Gastroesophageal sphincter (tissue), 4 donors: ENCODE measurements at regions not wholly inside any gene's neighbourhood (a gene's known extent, or its start where the extent isn't known, plus 50 kb on each side); places are given as distances from the start of the nearest gene placed in this dataset.

Source experiments
- ATAC-seq: fragments of 150-250 bp; one replicate; pipeline ENCODE4 v1.9.1; 2016; ENCODE audit warnings: mild to moderate bottlenecking, moderate library complexity
- H3K27ac ChIP-seq, 4 donors: fragments of 200-600 bp; sonication (generic) in 3 of 4; 1 replicate in 3 of 4; 2 replicates in 1 of 4; pipeline ENCODE4 v1.5.1; 2016 to 2019
- H3K27me3 ChIP-seq: fragments of 200-600 bp; sonication (generic); one replicate; pipeline ENCODE4 v1.5.1; 2019
- H3K36me3 ChIP-seq, 2 donors: fragments of 200-600 bp; sonication (generic); one replicate each; pipeline ENCODE4 v1.5.1; 2019; ENCODE audit warnings: control low read depth in 1 of 2
- H3K4me1 ChIP-seq, 3 donors: fragments of 200-600 bp; sonication (generic); 1 replicate in 2 of 3; 2 replicates in 1 of 3; pipeline ENCODE4 v1.5.1; 2016 to 2019; ENCODE audit warnings: control low read depth in 2 of 3
- H3K4me3 ChIP-seq, 2 donors: fragments of 200-600 bp; sonication (generic); one replicate each; pipeline ENCODE4 v1.5.1; 2019; ENCODE audit warnings: mild to moderate bottlenecking in 1 of 2, moderate library complexity in 1 of 2
- H3K9me3 ChIP-seq, 3 donors: fragments of 200-600 bp; sonication (generic); one replicate each; pipeline ENCODE4 v1.5.1; 2017 to 2019; ENCODE audit warnings: control low read depth in 2 of 3
- EP300 ChIP-seq: sonication (generic); formaldehyde crosslinking; IDR thresholded peaks from one replicate; pipeline ENCODE4 v1.6.1; 2017; ENCODE audit warnings: antibody characterized with exemption, mild to moderate bottlenecking
- POLR2A ChIP-seq, 2 donors: fragments of 450-650 bp; IDR thresholded peaks; one replicate each; pipeline ENCODE4 v1.6.1; 2017; ENCODE audit warnings: antibody characterized with exemption in 2 of 2, mild to moderate bottlenecking in 2 of 2, moderate library complexity in 1 of 2
- POLR2AphosphoS5 ChIP-seq: sonication (generic); formaldehyde crosslinking; IDR thresholded peaks from one replicate; pipeline ENCODE4 v1.6.1; 2017; ENCODE audit warnings: antibody characterized with exemption
- WGBS, 2 donors: methylation state at CpG; one replicate each; pipeline ENCODE4 v1.1.5; 2018; ENCODE audit warnings: low coverage in 1 of 2; 5-methylcytosine and 5-hydroxymethylcytosine counted together
- TF ChIP-seq, protein P1 (sequence below), 4 experiments: fragments of 200-600 bp in 2 of 4; fragments of 450-650 bp in 2 of 4; sonication (generic) in 1 of 4; IDR thresholded peaks; one replicate each; pipeline ENCODE4 v1.5.1; 2017 to 2019; ENCODE audit warnings: antibody characterized with exemption in 4 of 4, mild to moderate bottlenecking in 2 of 4, moderate library complexity in 2 of 4

- ATAC-seq: no peak
- Histone ChIP-seq H3K4me1 (no peaks in the 10 kb centered on the region), H3K9me3 (no peaks in the 10 kb centered on the region), H3K27ac (no peak overlapping the region), H3K27me3 (no peaks in the 10 kb centered on the region), H3K36me3 (no peaks in the 10 kb centered on the region), H3K4me3 (no peak overlapping the region)
- TF ChIP-seq, protein P1, sequence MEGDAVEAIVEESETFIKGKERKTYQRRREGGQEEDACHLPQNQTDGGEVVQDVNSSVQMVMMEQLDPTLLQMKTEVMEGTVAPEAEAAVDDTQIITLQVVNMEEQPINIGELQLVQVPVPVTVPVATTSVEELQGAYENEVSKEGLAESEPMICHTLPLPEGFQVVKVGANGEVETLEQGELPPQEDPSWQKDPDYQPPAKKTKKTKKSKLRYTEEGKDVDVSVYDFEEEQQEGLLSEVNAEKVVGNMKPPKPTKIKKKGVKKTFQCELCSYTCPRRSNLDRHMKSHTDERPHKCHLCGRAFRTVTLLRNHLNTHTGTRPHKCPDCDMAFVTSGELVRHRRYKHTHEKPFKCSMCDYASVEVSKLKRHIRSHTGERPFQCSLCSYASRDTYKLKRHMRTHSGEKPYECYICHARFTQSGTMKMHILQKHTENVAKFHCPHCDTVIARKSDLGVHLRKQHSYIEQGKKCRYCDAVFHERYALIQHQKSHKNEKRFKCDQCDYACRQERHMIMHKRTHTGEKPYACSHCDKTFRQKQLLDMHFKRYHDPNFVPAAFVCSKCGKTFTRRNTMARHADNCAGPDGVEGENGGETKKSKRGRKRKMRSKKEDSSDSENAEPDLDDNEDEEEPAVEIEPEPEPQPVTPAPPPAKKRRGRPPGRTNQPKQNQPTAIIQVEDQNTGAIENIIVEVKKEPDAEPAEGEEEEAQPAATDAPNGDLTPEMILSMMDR (IDR thresholded peaks at IDR 0.05): no peak
- no peak for TF ChIP-seq EP300
- no peak for TF ChIP-seq POLR2AphosphoS5
- no peak for TF ChIP-seq POLR2A (IDR thresholded peaks at IDR 0.05)
- WGBS, 2 donors: 67% methylated on average over 1 of the region's 1 CpG; no CpG with 5 or more reads in 1 of the 2 donors
These were observed 447.2 kb upstream of the HSFY2 start for GRCh38 chrY:19220784-19221183.

- TF ChIP-seq POLR2A (IDR thresholded peaks at IDR 0.05): no peak
- no peak for TF ChIP-seq EP300
- TF ChIP-seq, protein P1 (IDR thresholded peaks at IDR 0.05): no peak
- TF ChIP-seq POLR2AphosphoS5: no peak
- H3K4me1 ChIP-seq: no peaks in the 10 kb centered on the region
- no peaks in the 10 kb centered on the region for H3K36me3 ChIP-seq
- H3K27ac ChIP-seq: no peak overlapping the region
- no peak for ATAC-seq
- WGBS, 2 donors: 56% methylated on average over 2 of the region's 2 CpGs; no CpG with 5 or more reads in 1 of the 2 donors
- no peaks in the 10 kb centered on the region for H3K9me3 ChIP-seq
- no peak overlapping the region for H3K4me3 ChIP-seq
- no peaks in the 10 kb centered on the region for H3K27me3 ChIP-seq
These were observed 435.4 kb upstream of the HSFY2 start for GRCh38 chrY:19208915-19209314.

- H3K4me1 ChIP-seq: no peaks in the 10 kb centered on the region
- no CpG with 5 or more reads among the region's 1 CpG for WGBS, 2 donors
- H3K4me3 ChIP-seq: no peak overlapping the region
- no peak for ATAC-seq
- no peaks in the 10 kb centered on the region for H3K9me3 ChIP-seq
- H3K27me3 ChIP-seq: no peaks in the 10 kb centered on the region
- H3K36me3 ChIP-seq: no peaks in the 10 kb centered on the region
- no peak overlapping the region for H3K27ac ChIP-seq
- no peak for TF ChIP-seq POLR2AphosphoS5
- TF ChIP-seq, protein P1 (IDR thresholded peaks at IDR 0.05): no peak
- TF ChIP-seq POLR2A (IDR thresholded peaks at IDR 0.05): no peak
These were observed 433.5 kb upstream of the HSFY2 start for GRCh38 chrY:19207048-19207447.

- Histone ChIP-seq H3K4me1 (no peaks in the 10 kb centered on the region), H3K27ac (no peak overlapping the region), H3K4me3 (no peak overlapping the region), H3K27me3 (no peaks in the 10 kb centered on the region), H3K36me3 (no peaks in the 10 kb centered on the region), H3K9me3 (peaks cover 0 to 7% (median 0%) of the 10 kb centered on the region in 3 donors)
- no peak for ATAC-seq
- WGBS, 2 donors: 86% methylated on average over 1 of the region's 3 CpGs; no CpG with 5 or more reads in 1 of the 2 donors
- TF ChIP-seq POLR2A (IDR thresholded peaks at IDR 0.05) (no peak), EP300 (no peak), POLR2AphosphoS5 (no peak)
- TF ChIP-seq, protein P1 (IDR thresholded peaks at IDR 0.05): no peak
These were observed 407.3 kb upstream of the HSFY2 start for GRCh38 chrY:19180824-19181223.

DNA sequence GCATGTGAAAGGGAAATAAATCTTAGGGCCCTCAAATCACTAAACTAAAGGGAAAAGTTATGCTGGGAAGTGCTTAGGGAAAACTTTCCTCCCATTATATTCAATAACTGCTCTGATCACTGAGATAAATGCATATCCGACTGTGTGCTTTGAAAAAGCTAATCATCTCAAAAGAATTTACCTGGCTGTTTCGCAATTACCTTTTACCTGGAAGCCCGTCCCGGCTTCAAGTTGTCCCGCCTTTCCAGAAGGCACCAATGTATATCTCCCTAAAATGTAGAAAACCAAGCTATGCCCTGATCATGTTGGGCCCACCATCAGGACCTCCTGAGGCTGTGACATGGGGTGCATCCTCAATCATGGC, 394.6 kb upstream of the HSFY2 start:
- ATAC-seq: no peak
- H3K27me3 ChIP-seq: no peaks in the 10 kb centered on the region
- no peak overlapping the region for H3K27ac ChIP-seq
- peaks cover 0 to 9% (median 0%) of the 10 kb centered on the region in 3 donors for H3K9me3 ChIP-seq
- H3K4me3 ChIP-seq: no peak overlapping the region
- no peaks in the 10 kb centered on the region for H3K36me3 ChIP-seq
- H3K4me1 ChIP-seq: no peaks in the 10 kb centered on the region
- TF ChIP-seq, protein P1 (IDR thresholded peaks at IDR 0.05): no peak
- no peak for TF ChIP-seq POLR2A (IDR thresholded peaks at IDR 0.05)
- TF ChIP-seq POLR2AphosphoS5: no peak
- no peak for TF ChIP-seq EP300
- WGBS, 2 donors: 100% methylated on average over 1 of the region's 5 CpGs; no CpG with 5 or more reads in 1 of the 2 donors
